GM10248 (cell line): ENCODE measurements at regions not wholly inside any gene's neighbourhood (a gene's known extent, or its start where the extent isn't known, plus 50 kb on each side); places are given as distances from the start of the nearest gene placed in this dataset.

ENCODE experiments used
- CTCF ChIA-PET: fragments of 300-600 bp; sonication (Branson Sonifier 250); formaldehyde crosslinking; extraction: SDS; loops from one replicate; lab custom pipeline; 2021; ENCODE audit warnings: antibody characterized with exemption; lab: Yijun Ruan, JAX
- POLR2A ChIA-PET: fragments of 350-650 bp; sonication (Branson Sonifier 250); formaldehyde crosslinking; extraction: SDS; loops from one replicate; lab custom pipeline; 2020; ENCODE audit warnings: antibody characterized with exemption; lab: Yijun Ruan, JAX
- DNase-seq: peaks from one replicate; pipeline ENCODE4 v3.0.0; 2012; ENCODE audit errors: extremely low spot score
- CTCF ChIP-seq: IDR thresholded peaks from 2 replicates; pipeline ENCODE4 v1.5.1; 2012; ENCODE audit warnings: mild to moderate bottlenecking, low read depth; ENCODE audit errors: extremely low read depth, missing control alignments, control extremely low read depth

GRCh38 chr17:70484050-70484449 lies 314.7 kb downstream of the KCNJ2 start:
- POLR2A ChIA-PET, result no interaction called here
- no peak for TF ChIP-seq CTCF
- DNase-seq, result no peak
- CTCF ChIA-PET, result interaction anchor here (0.9 kb wide), 1 partner anchor 15 kb away, joined by 4 read pairs; no protein-coding TSS in a partner anchor

GRCh38 chr17:70484496-70484895 lies 315.2 kb downstream of the KCNJ2 start:
- no peak for DNase-seq
- ChIA-PET CTCF (interaction anchor here (1.5 kb wide), 1 partner anchor 35 kb away, joined by 3 read pairs; no protein-coding TSS in a partner anchor), POLR2A (no interaction called here)
- no peak for TF ChIP-seq CTCF

DNA sequence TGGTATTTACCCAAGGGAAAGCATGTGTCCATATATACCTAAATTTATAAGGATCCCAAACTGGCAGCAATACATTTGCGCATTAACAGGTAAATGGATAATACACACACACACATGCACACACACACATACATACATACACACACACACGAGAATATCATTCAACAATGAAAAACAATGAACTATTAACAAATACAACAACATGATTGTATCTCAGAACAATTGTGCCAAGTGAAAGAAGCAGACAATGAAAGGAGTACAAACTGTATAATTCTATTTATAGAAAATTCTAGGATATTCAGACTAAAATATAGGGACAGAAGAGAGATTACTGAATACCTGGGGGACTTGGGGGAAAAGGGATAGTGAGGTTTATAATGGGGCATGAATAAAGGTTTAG lies 323.0 kb downstream of the KCNJ2 start:
- no peak for TF ChIP-seq CTCF
- ChIA-PET CTCF (no interaction called here), POLR2A (no interaction called here)
- DNase-seq, result no peak

- no peak for DNase-seq
- ChIA-PET CTCF (no interaction called here), POLR2A (no interaction called here)
- TF ChIP-seq CTCF, result no peak
These were observed 324.0 kb downstream of the KCNJ2 start for GRCh38 chr17:70493277-70493874.

GRCh38 chr17:70498631-70499030 lies 329.3 kb downstream of the KCNJ2 start:
- TF ChIP-seq CTCF, result no peak
- no peak for DNase-seq
- CTCF ChIA-PET, result interaction anchor here (0.9 to 2.3 kb wide), 2 partner anchors 15 to 54 kb away, joined by 4 to 9 read pairs; no protein-coding TSS in a partner anchor
- POLR2A ChIA-PET, result no interaction called here

- POLR2A ChIA-PET, result no interaction called here
- no peak for DNase-seq
- no peak for TF ChIP-seq CTCF
- CTCF ChIA-PET, result interaction anchor here (0.9 to 2.3 kb wide), 2 partner anchors 15 to 54 kb away, joined by 4 to 9 read pairs; no protein-coding TSS in a partner anchor
These were observed 329.9 kb downstream of the KCNJ2 start for GRCh38 chr17:70499067-70499786.
